Panc1 (cell line): ENCODE measurements at regions not wholly inside any gene's neighbourhood (a gene's known extent, or its start where the extent isn't known, plus 50 kb on each side); places are given as distances from the start of the nearest gene placed in this dataset.

Experiments used
- ATAC-seq: fragments of 200-7000 bp; cut with Tn5 transposase; 2 replicates; pipeline ENCODE4 v1.9.1; 2020; ENCODE audit warnings: mild to moderate bottlenecking, moderate library complexity
- BruUV-seq: library from RNA; stranded (reverse); fragments of 400-500 nt; replicated peaks from 2 replicates; lab custom pipeline; 2021; lab: Mats Ljungman, UMichigan
- CTCF ChIA-PET: fragments of 300-600 bp; sonication (Branson Sonifier 250); formaldehyde crosslinking; loops from one replicate; lab custom pipeline; 2022; ENCODE audit warnings: antibody characterized with exemption; lab: Charles Lee
- POLR2A ChIA-PET: fragments of 300-600 bp; sonication (Branson Sonifier 250); formaldehyde crosslinking; loops from one replicate; lab custom pipeline; 2022; ENCODE audit warnings: antibody characterized with exemption; lab: Charles Lee
- DNase-seq: peaks from one replicate; pipeline ENCODE4 v3.0.0-alpha.2; 2010; ENCODE audit warnings: low read depth, low spot score
- H3K27ac ChIP-seq: 2 replicates; pipeline ENCODE4 v1.5.1; 2011; ENCODE audit warnings: mild to moderate bottlenecking, low read length, inconsistent platforms
- H3K27me3 ChIP-seq: fragments of 200-500 bp; sonication (Bioruptor generic); 2 replicates; pipeline ENCODE4 v1.6.0; 2014; ENCODE audit warnings: low read length, inconsistent platforms; ENCODE audit not compliant: control insufficient read depth, insufficient read depth
- H3K36me3 ChIP-seq: fragments of 200-500 bp; sonication (Bioruptor generic); 2 replicates; pipeline ENCODE4 v1.5.1; 2014; ENCODE audit warnings: inconsistent platforms, mild to moderate bottlenecking, low read length, moderate library complexity; ENCODE audit not compliant: control insufficient read depth, insufficient read depth
- H3K4me1 ChIP-seq: 2 replicates; pipeline ENCODE4 v1.5.1; 2011; ENCODE audit warnings: inconsistent platforms, mild to moderate bottlenecking, low read length, moderate library complexity; ENCODE audit not compliant: control insufficient read depth, insufficient read depth
- H3K4me3 ChIP-seq, 2 experiments: 2 replicates each; pipeline ENCODE4 v1.5.1; 2011 to 2012; ENCODE audit warnings: low read depth in 2 of 2, low read length in 2 of 2, mild to moderate bottlenecking in 2 of 2, inconsistent platforms in 1 of 2, moderate library complexity in 1 of 2
- H3K9me3 ChIP-seq: fragments of 200-500 bp; sonication (Bioruptor generic); 2 replicates; pipeline ENCODE4 v1.5.1; 2014; ENCODE audit warnings: low read depth, mild to moderate bottlenecking, inconsistent platforms, low read length, moderate library complexity; ENCODE audit not compliant: control insufficient read depth, insufficient read depth
- POLR2AphosphoS5 ChIP-seq: IDR thresholded peaks from 2 replicates; pipeline ENCODE4 v1.6.1; 2012; ENCODE audit warnings: mild to moderate bottlenecking, low read depth, low read length, moderate library complexity
- SIN3A ChIP-seq: IDR thresholded peaks from 2 replicates; pipeline ENCODE4 v1.6.1; 2012; ENCODE audit warnings: low read depth, mild to moderate bottlenecking, low read length, moderate library complexity, borderline replicate concordance; ENCODE audit not compliant: insufficient read depth
- TCF7L2 ChIP-seq: IDR thresholded peaks from 2 replicates; pipeline ENCODE4 v1.6.1; 2011; ENCODE audit warnings: mild to moderate bottlenecking, low read depth, low read length, inconsistent platforms
- in situ Hi-C: cut with HindIII; loops from 2 replicates; pipeline ENCODE4 v1.10.0; 2016; ENCODE audit warnings: low sequenced_read_pairs, low pct_unique_long_range_greater_than_20kb
- intact Hi-C: fragments of 100-400 bp; cut with micrococcal nuclease; formaldehyde crosslinking; loops from one replicate; pipeline ENCODE4 v1.10.0; 2022; ENCODE audit not compliant: unreplicated experiment
- TF ChIP-seq, protein P1 (sequence below): fragments of 450-650 bp; IDR thresholded peaks from 2 replicates; pipeline ENCODE4 v1.5.1; 2017; ENCODE audit warnings: mild to moderate bottlenecking
- TF ChIP-seq, protein P2 (sequence below), 2 experiments: IDR thresholded peaks; 2 replicates each; pipeline ENCODE4 v1.6.1; 2011 to 2012; ENCODE audit warnings: low read depth in 2 of 2, control low read depth in 1 of 2, low read length in 1 of 2, mild to moderate bottlenecking in 1 of 2, moderate library complexity in 1 of 2; ENCODE audit not compliant: insufficient read depth in 1 of 2

DNA sequence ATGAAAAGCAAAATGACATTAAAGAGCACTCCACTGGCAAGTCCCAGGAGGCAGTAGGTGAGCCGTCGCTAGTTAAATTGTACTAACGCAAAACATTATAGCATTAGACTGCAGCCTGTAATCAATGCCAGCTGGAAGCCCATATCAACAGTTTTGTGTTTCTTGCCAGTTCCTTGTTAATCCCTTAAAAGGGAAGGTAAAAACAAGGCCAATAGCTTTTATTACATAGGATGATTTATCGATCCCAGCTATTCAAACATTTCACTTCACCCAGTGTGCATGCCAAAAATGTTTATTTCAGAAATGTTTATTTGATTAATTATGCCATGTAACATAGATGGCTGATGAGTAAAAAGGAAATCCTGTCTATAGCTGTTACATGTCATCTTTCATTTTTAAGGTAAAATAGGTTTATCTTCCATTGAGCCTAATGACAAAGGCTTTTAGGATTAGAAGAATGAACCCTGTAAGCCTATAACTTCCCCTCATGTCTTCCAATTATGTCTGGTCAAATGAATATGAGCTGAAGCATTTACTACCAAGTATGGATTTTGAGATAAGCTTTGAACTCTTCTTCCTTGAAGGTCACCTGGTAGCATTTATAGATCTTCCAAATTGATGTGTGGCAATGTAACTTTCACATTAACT is 591.2 kb downstream of the RNF144A start:
- H3K27me3 ChIP-seq: no peaks in the 10 kb centered on the region
- CTCF ChIA-PET: no interaction called here
- H3K4me3 ChIP-seq: no peak overlapping the region
- no peaks in the 10 kb centered on the region for H3K4me1 ChIP-seq
- in situ Hi-C loops (no loop called here), intact Hi-C loops (no loop called here)
- POLR2A ChIA-PET: no interaction called here
- TF ChIP-seq POLR2AphosphoS5: no peak
- TF ChIP-seq, protein P1, sequence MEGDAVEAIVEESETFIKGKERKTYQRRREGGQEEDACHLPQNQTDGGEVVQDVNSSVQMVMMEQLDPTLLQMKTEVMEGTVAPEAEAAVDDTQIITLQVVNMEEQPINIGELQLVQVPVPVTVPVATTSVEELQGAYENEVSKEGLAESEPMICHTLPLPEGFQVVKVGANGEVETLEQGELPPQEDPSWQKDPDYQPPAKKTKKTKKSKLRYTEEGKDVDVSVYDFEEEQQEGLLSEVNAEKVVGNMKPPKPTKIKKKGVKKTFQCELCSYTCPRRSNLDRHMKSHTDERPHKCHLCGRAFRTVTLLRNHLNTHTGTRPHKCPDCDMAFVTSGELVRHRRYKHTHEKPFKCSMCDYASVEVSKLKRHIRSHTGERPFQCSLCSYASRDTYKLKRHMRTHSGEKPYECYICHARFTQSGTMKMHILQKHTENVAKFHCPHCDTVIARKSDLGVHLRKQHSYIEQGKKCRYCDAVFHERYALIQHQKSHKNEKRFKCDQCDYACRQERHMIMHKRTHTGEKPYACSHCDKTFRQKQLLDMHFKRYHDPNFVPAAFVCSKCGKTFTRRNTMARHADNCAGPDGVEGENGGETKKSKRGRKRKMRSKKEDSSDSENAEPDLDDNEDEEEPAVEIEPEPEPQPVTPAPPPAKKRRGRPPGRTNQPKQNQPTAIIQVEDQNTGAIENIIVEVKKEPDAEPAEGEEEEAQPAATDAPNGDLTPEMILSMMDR: no peak
- no peak for TF ChIP-seq TCF7L2
- TF ChIP-seq, protein P2, sequence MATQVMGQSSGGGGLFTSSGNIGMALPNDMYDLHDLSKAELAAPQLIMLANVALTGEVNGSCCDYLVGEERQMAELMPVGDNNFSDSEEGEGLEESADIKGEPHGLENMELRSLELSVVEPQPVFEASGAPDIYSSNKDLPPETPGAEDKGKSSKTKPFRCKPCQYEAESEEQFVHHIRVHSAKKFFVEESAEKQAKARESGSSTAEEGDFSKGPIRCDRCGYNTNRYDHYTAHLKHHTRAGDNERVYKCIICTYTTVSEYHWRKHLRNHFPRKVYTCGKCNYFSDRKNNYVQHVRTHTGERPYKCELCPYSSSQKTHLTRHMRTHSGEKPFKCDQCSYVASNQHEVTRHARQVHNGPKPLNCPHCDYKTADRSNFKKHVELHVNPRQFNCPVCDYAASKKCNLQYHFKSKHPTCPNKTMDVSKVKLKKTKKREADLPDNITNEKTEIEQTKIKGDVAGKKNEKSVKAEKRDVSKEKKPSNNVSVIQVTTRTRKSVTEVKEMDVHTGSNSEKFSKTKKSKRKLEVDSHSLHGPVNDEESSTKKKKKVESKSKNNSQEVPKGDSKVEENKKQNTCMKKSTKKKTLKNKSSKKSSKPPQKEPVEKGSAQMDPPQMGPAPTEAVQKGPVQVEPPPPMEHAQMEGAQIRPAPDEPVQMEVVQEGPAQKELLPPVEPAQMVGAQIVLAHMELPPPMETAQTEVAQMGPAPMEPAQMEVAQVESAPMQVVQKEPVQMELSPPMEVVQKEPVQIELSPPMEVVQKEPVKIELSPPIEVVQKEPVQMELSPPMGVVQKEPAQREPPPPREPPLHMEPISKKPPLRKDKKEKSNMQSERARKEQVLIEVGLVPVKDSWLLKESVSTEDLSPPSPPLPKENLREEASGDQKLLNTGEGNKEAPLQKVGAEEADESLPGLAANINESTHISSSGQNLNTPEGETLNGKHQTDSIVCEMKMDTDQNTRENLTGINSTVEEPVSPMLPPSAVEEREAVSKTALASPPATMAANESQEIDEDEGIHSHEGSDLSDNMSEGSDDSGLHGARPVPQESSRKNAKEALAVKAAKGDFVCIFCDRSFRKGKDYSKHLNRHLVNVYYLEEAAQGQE (IDR thresholded peaks at IDR 0.05; ENCODE audit: insufficient read depth in 1 of 2, low read depth in 2 of 2, low read length in 1 of 2): no peak
- TF ChIP-seq SIN3A: no peak
- no peak overlapping the region for H3K27ac ChIP-seq
- no peaks in the 10 kb centered on the region for H3K9me3 ChIP-seq
- DNase-seq: no peak
- no TSS peak for BruUV-seq
- no peak for ATAC-seq
- no peaks in the 10 kb centered on the region for H3K36me3 ChIP-seq

DNA sequence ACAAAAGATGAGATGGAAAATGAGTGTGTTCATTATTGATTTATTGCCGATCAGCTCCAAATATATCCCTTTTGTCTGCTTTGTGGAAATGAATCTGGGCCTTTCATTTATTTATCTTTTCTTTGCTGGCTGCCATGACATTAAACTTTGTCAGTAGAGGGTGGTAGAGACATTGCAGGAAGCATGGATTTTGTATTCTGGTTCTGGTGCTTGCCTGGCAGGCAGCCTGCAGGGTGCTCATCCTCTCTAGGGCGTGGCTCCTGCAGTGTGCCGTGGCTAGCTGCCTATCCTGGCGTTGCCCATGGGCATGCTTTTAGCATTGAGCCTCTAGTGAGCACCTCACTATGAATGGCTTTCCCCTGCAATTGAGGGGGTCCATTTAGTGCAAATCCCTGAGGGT is 593.1 kb downstream of the RNF144A start:
- Histone ChIP-seq H3K36me3 (no peaks in the 10 kb centered on the region), H3K9me3 (no peaks in the 10 kb centered on the region), H3K4me3 (no peak overlapping the region), H3K27ac (no peak overlapping the region), H3K4me1 (no peaks in the 10 kb centered on the region), H3K27me3 (no peaks in the 10 kb centered on the region)
- TF ChIP-seq TCF7L2 (no peak), SIN3A (no peak), POLR2AphosphoS5 (no peak)
- TF ChIP-seq, protein P1: no peak
- TF ChIP-seq, protein P2 (IDR thresholded peaks at IDR 0.05; ENCODE audit: insufficient read depth in 1 of 2, low read depth in 2 of 2, low read length in 1 of 2): no peak
- no peak for DNase-seq
- no peak for ATAC-seq
- intact Hi-C loops: no loop called here
- no TSS peak for BruUV-seq
- in situ Hi-C loops: no loop called here
- ChIA-PET CTCF (no interaction called here), POLR2A (no interaction called here)
